Testis (tissue), 2 donors: ENCODE measurements at regions not wholly inside any gene's neighbourhood (a gene's known extent, or its start where the extent isn't known, plus 50 kb on each side); places are given as distances from the start of the nearest gene placed in this dataset.
"Not testable (repeated sequence)": the region's sequence is repeated elsewhere in the genome, so short reads cannot be mapped to it uniquely, and the experiment has no call there.

Experiments
- DNase-seq: peaks from one replicate; pipeline ENCODE4 v3.0.0-alpha.2; 2019
- H3K27ac ChIP-seq, 2 donors: fragments of 200-600 bp; sonication (generic); one replicate each; pipeline ENCODE4 v1.5.1; 2019
- H3K27me3 ChIP-seq: fragments of 200-600 bp; sonication (generic); one replicate; pipeline ENCODE4 v1.5.1; 2019
- H3K36me3 ChIP-seq: fragments of 200-600 bp; sonication (generic); one replicate; pipeline ENCODE4 v1.5.1; 2017; ENCODE audit warnings: low read depth; ENCODE audit errors: missing control alignments
- H3K4me1 ChIP-seq: fragments of 200-600 bp; sonication (generic); one replicate; pipeline ENCODE4 v1.5.1; 2019
- H3K4me3 ChIP-seq, 2 donors: fragments of 200-600 bp; sonication (generic); one replicate each; pipeline ENCODE4 v1.5.1; 2017 to 2019
- H3K9me3 ChIP-seq: fragments of 200-600 bp; sonication (generic); one replicate; pipeline ENCODE4 v1.5.1; 2017
- POLR2A ChIP-seq: fragments of 450-650 bp; IDR thresholded peaks from one replicate; pipeline ENCODE4 v1.6.1; 2017; ENCODE audit warnings: antibody characterized with exemption, mild to moderate bottlenecking, moderate library complexity
- WGBS, 2 donors: methylation state at CpG; one replicate each; pipeline ENCODE4 v1.1.5; 2018; 5-methylcytosine and 5-hydroxymethylcytosine counted together
- intact Hi-C: fragments of 100-400 bp; cut with DNase I; formaldehyde crosslinking; loops from one replicate; pipeline ENCODE4 v1.15.1; 2023; ENCODE audit warnings: low total_unique reads
- TF ChIP-seq, protein P1 (sequence below), 3 experiments: fragments of 450-650 bp in 2 of 3; fragments of 200-600 bp in 1 of 3; sonication (generic) in 1 of 3; IDR thresholded peaks; one replicate each; pipeline ENCODE4 v1.5.1; 2016 to 2019; ENCODE audit warnings: antibody characterized with exemption in 3 of 3, mild to moderate bottlenecking in 2 of 3, moderate library complexity in 1 of 3

DNA sequence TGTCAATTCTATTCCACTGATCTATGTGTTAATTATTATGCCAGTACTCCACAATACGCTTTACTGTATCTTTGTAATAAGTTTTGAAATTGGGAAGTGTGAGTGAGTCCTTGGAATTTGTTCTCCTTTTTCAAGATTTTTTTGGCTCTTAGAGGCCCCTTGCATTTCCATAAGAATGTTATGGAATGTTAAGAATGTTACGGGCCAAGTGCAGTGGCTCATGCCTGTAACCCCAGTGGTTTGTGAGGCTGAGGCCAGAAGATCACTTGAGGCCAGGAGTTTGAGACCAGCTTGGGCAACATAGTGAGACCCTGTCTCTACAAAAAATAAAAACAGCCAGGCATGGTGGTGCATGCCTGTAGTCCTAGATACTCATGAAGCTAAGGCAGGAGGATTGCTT lies 167.6 kb upstream of the CXorf66 start:
- intact Hi-C loops: no loop called here
- DNase-seq: no peak
- H3K36me3 ChIP-seq: no peaks in the 10 kb centered on the region
- no peaks in the 10 kb centered on the region for H3K9me3 ChIP-seq
- no peaks in the 10 kb centered on the region for H3K4me1 ChIP-seq
- no peaks in the 10 kb centered on the region for H3K27me3 ChIP-seq
- no peak overlapping the region for H3K4me3 ChIP-seq
- TF ChIP-seq, protein P1, sequence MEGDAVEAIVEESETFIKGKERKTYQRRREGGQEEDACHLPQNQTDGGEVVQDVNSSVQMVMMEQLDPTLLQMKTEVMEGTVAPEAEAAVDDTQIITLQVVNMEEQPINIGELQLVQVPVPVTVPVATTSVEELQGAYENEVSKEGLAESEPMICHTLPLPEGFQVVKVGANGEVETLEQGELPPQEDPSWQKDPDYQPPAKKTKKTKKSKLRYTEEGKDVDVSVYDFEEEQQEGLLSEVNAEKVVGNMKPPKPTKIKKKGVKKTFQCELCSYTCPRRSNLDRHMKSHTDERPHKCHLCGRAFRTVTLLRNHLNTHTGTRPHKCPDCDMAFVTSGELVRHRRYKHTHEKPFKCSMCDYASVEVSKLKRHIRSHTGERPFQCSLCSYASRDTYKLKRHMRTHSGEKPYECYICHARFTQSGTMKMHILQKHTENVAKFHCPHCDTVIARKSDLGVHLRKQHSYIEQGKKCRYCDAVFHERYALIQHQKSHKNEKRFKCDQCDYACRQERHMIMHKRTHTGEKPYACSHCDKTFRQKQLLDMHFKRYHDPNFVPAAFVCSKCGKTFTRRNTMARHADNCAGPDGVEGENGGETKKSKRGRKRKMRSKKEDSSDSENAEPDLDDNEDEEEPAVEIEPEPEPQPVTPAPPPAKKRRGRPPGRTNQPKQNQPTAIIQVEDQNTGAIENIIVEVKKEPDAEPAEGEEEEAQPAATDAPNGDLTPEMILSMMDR (IDR thresholded peaks at IDR 0.05): no peak
- TF ChIP-seq POLR2A: no peak
- H3K27ac ChIP-seq: no peak overlapping the region
- 71 to 74% methylated on average over 2 of the region's 2 CpGs for WGBS, 2 donors

DNA sequence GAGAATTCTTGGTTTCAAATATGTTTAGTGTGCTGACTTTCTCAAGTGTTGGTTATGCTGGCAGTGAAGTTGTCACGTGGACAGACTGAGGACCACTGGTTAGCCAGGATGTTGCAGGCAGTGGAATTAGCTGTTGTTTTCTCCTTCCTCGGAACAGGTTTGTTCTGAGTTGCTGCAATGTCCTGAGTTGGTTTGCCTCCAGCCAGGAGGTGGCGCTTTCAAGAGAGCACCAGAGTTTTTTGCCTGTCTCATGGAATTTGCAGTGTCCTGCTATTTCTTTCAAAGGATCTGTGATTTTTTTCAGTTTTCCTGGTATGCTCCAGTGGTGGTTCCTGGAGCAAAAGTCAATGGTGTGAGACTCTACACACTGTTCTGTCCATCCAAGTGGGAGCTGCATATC lies 158.1 kb upstream of the CXorf66 start:
- H3K27me3 ChIP-seq: no peaks in the 10 kb centered on the region
- WGBS, 2 donors: 29 to 40% methylated on average over 1 to 3 of the region's 3 CpGs
- DNase-seq: no peak
- H3K36me3 ChIP-seq: no peaks in the 10 kb centered on the region
- no peaks in the 10 kb centered on the region for H3K4me1 ChIP-seq
- intact Hi-C loops: no loop called here
- H3K4me3 ChIP-seq: no peak overlapping the region
- no peak overlapping the region for H3K27ac ChIP-seq
- TF ChIP-seq, protein P1 (IDR thresholded peaks at IDR 0.05): no peak
- no peak for TF ChIP-seq POLR2A
- no peaks in the 10 kb centered on the region for H3K9me3 ChIP-seq

DNA sequence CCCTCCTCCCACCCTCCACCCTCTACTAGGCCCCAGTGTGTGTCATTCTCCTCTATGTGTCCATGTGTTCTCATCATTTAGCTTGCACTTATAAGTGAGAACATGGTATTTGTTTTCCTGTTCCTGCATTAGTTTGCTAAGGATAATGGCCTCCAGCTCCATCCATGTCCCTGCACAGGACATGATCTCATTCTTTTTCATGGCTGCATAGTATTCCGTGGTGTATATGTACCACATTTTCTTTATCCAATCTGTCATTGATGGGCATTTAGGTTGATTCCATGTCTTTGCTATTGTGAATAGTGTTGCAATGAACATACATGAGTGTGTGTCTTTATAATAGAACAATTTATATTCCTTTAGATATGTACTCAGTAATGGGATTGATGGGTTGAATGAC lies 148.7 kb upstream of the CXorf66 start:
- 88 to 100% methylated on average over 1 of the region's 1 CpG for WGBS, 2 donors
- H3K27me3 ChIP-seq, H3K27ac ChIP-seq: not testable (repeated sequence)

DNA sequence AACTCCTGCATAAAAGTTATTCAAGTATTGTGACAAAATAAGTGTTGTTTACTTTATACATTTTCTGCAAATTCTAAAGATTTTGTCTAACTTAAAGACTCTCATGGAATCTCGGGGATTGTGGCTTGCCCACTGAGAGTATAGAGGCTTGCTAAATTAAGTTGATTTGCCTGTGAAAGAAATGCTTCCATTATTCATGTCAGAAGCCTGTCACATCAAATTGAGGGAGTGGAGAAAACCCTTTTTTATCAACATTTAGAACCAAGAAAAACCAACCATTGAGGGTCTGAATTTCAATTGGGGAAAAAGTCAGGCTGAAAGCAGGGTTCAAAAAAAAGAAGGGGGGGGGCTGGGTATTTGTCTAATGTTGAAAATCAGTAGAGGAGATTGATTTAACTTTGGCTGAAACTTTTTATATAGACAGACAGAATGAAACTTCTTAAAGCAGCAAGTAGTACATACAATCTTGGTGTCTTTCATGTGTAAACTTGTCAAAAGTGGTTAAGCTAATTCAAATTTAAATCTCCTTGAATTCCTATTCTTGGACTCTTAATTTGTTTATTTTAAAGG lies 144.8 kb upstream of the CXorf66 start:
- DNase-seq: no peak
- Histone ChIP-seq H3K4me1 (no peaks in the 10 kb centered on the region), H3K27me3 (no peaks in the 10 kb centered on the region), H3K4me3 (no peak overlapping the region), H3K9me3 (no peaks in the 10 kb centered on the region), H3K27ac (no peak overlapping the region), H3K36me3 (no peaks in the 10 kb centered on the region)
- 80 to 100% methylated on average over 1 of the region's 1 CpG for WGBS, 2 donors
- TF ChIP-seq POLR2A: no peak
- TF ChIP-seq, protein P1 (IDR thresholded peaks at IDR 0.05): no peak
- intact Hi-C loops: no loop called here

More for the DNA sequence above, 148.7 kb upstream of the CXorf66 start:
- H3K4me3 ChIP-seq, DNase-seq, intact Hi-C loops, H3K9me3 ChIP-seq, H3K4me1 ChIP-seq, H3K36me3 ChIP-seq: not testable (repeated sequence)

- Histone ChIP-seq H3K4me1 (no peaks in the 10 kb centered on the region), H3K36me3 (no peaks in the 10 kb centered on the region), H3K27me3 (no peaks in the 10 kb centered on the region), H3K27ac (no peak overlapping the region), H3K9me3 (no peaks in the 10 kb centered on the region), H3K4me3 (no peak overlapping the region)
- TF ChIP-seq, protein P1 (IDR thresholded peaks at IDR 0.05): no peak
- TF ChIP-seq POLR2A: no peak
- DNase-seq: no peak
- intact Hi-C loops: no loop called here
- 56 to 75% methylated on average over 3 of the region's 3 CpGs for WGBS, 2 donors
These were observed 139.4 kb upstream of the CXorf66 start for GRCh38 chrX:140104760-140105159.
